Esophagus squamous epithelium (tissue), 4 donors: ENCODE measurements at regions not wholly inside any gene's neighbourhood (a gene's known extent, or its start where the extent isn't known, plus 50 kb on each side); places are given as distances from the start of the nearest gene placed in this dataset.

Experiments
- CTCF ChIP-seq, 6 experiments: fragments of 450-650 bp in 4 of 6; fragments of 200-600 bp in 2 of 6; sonication (generic) in 2 of 6; IDR thresholded peaks; one replicate each; pipeline ENCODE4 v1.5.1; 2016 to 2019; ENCODE audit warnings: antibody characterized with exemption in 6 of 6, mild to moderate bottlenecking in 4 of 6, moderate library complexity in 4 of 6
- POLR2A ChIP-seq, 4 donors: fragments of 450-650 bp; IDR thresholded peaks; one replicate each; pipeline ENCODE4 v1.6.1; 2017; ENCODE audit warnings: antibody characterized with exemption in 4 of 4, mild to moderate bottlenecking in 4 of 4, moderate library complexity in 3 of 4

- no peak for TF ChIP-seq CTCF (IDR thresholded peaks at IDR 0.05)
- TF ChIP-seq POLR2A (IDR thresholded peaks at IDR 0.05): no peak
Measured at GRCh38 chr13:55653497-55653896, 1487.2 kb upstream of the PRR20A start.
